HUDEP-2 (cell line): ENCODE measurements at regions not wholly inside any gene's neighbourhood (a gene's known extent, or its start where the extent isn't known, plus 50 kb on each side); places are given as distances from the start of the nearest gene placed in this dataset.
"Not testable (repeated sequence)": the region's sequence is repeated elsewhere in the genome, so short reads cannot be mapped to it uniquely, and the experiment has no call there.

Experiments used
- DNase-seq, 76 experiments: peaks; one replicate each; lab custom pipeline; 2025; ENCODE audit not compliant: unreplicated experiment in 76 of 76; lab: John Stamatoyannopoulos, UW

DNA sequence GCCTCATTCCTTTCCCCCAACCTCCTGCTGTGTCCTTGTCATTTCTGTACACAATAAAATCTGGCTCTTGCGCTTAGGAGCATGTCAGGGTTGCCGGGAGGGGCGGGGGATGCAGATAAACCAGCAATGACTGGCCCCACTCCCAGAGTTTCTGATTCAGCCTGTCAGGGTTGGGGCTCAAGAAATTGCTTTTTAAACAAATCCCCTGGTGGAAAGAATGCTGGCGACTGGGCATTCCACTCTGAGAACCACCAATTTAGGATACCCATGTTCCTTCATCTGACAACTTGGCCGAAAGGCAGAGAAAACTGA, 376.4 kb downstream of the TCERG1L start:
- peak in 1 of 76 experiments; percentile 5 for DNase-seq

DNA sequence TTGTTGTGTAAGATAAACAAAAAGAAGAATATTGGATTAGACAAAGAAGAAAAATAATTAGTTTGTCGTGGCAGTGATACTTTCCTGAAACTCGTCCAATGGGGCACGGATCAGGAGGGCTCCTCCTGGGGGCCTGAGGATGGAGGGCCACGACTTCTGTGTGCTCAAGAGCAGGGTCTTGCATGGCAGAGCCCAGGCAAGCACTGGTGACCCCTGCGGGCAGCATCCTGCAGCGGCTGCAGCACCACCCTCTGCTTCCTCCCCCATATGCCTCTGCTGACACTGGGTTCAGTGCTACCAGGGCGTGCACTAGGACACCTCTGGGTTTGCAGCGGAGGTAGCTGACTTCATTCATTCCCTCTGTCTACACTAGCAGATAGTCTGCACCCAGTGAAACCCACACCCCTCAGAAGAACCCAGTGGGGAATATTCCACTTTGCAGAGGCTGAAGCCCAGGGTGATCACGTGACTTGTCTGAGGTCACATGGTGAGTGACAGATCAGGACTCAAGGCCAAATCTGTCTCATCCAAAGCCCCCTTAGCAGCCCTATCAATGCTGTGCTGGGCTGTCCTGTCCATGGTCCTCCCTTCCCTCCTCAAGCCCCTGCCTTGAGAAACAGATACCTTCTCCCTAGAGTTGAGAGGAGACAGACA, 375.5 kb downstream of the TCERG1L start:
- no peak for DNase-seq

DNA sequence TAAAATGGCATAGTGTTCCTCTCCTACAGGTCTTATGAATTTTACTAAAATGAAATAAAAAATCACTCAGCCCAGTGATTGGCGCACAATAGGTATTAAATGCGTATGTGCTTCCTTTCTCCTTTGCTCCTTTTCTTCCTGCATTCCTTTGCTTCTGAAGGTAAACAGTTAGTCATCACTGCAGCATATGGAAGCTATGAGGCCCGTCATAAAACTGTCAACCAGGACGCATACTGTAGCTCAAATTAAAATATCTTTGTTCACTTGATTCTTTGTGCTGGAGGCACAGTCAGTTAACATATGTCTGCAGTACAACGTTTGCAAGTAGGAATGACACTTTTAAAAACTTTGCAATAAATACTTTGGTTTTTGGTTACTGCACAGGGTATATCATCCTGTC, 374.7 kb downstream of the TCERG1L start:
- no peak for DNase-seq

DNA sequence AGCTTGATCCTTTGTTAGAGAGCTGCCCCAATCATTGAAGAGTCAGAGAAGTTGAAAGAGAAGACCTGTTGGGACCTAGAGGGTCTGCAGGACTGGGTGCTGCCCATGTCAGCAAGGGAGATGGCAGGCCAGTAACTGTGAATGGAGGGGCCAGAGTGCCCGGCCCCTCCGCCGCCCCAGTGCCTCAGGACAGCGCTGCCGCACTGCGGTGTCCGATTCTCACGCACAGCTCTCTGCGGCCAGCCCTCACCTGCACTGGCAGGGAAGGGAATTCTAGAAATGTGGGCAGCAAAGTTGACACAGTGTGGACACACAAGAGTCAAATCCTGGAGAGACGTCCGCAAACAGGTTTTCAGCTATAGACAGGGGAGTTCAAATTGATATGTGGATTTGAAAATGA, 373.5 kb downstream of the TCERG1L start:
- DNase-seq, result no peak

GRCh38 chr10:130938891-130939290, 372.6 kb downstream of the TCERG1L start:
- DNase-seq, result not testable (repeated sequence)

GRCh38 chr10:130941886-130942285, 369.6 kb downstream of the TCERG1L start:
- DNase-seq, result no peak

DNA sequence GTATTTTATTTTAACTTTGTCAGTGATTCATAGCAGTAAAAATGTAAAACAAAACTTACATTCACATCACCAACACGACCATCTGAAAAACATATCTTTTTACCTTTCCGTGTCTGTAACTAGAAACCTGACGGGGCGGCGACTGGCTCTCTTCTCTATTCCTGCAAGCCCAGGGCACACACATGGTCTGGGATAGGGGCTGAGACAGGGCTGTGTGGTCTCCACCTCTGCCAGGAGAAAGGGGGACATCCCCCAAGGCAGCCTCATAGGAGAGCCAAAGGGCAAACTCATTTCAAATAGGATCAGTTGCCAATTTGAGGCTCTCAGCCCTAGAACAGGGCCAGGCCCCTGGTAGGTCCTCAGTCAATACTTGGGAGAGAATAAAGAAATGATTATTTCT, 359.4 kb downstream of the TCERG1L start:
- DNase-seq, result no peak

GRCh38 chr10:130954326-130954905, 357.1 kb downstream of the TCERG1L start:
- DNase-seq, result no peak

DNA sequence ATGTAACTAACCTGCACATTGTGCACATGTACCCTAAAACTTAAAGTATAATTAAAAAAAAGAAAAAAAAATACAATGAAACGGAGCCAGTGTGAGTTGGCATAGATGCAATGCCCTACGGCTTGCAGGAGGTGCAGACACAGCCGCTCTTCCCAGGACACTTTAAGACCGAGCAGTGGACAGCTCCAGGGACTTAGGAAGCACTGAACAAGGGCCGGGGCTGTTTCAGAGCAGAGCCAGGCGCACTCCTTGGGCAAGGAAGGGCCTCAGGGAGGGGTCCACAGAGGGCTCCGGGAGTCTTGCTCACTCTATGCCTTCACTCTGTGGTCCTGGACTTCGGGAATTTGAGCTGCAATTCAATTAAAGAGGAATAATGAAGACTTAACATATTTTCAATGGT, 355.3 kb downstream of the TCERG1L start:
- no peak for DNase-seq

DNA sequence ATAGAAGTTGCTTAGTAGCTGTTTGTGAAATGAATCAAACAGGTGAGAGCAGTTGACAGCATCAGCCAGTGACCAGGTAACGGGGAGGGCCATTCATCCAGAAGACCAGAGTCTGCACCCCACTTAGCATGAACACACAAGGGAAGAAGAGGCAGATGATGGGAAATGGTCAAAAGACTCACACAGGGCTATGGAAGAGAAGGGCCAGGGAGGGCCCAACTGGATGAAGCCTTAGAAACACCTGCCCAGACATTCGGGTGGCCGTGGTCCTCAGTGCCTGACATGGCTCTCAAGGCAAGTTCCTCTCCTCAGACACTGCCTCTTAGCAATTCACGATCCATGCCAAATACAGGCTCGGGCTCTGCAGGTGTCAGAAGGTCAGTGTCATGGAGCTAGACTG, 354.1 kb downstream of the TCERG1L start:
- no peak for DNase-seq

GRCh38 chr10:130958003-130958402, 353.5 kb downstream of the TCERG1L start:
- no peak for DNase-seq

DNA sequence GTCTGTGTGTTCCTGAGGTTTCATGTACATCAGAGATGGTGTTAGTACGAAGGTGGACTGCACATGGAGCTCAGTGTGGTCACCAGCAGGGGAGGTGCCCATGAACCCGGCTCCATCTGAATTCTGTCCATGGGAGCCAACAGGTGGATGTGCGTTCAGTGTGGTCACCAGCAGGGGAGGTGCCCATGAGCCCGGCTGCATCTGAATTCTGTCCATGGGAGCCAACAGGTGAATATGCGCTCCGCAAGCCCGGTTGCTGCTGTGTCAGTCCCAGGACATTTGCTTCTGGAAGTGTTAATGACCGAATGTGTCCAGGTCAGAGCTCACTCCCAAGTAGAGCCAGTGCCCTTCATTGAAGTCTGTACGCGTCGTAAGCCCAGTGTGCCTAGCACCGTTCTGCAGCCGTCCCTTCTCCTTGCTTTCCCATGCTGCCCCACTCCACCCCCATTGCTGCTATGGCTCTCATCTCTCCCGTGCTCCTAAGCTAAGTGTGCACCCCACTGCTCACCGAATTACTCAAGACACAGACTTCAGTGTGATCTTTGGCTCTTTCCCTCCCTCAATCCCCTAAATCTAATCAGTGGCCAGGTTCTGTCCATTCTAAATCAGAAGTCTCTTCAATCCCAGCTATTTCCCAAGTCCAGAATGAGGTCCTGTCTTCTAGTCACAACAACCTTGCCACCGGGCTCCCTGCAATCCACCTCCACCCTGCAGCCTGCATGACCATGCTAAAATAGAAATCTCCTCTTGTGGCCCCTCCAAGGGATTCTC, 352.4 kb downstream of the TCERG1L start:
- DNase-seq, result no peak

- no peak for DNase-seq
These were observed 351.7 kb downstream of the TCERG1L start for GRCh38 chr10:130959752-130960195.

DNA sequence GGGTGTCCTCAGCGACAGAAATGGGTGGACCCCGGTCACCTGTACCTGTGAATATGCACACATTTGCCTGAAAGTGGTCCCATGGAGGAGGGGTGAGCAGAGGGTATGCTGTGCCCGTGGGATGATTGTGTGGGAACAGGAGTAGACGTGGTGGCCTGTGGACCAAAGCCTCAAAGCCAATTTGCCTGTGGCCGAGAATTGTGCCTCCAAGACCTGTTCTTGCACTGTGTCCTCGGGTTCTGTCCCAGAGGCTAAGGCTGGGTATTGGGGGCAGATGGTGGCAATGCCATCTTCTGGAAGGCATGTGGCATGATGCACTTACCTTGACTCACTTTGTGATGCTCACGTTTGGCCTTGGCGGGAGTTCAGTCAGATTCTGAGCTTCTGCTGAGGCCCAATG, 351.0 kb downstream of the TCERG1L start:
- DNase-seq, result no peak

- DNase-seq, result no peak
These were observed 349.8 kb downstream of the TCERG1L start for GRCh38 chr10:130961506-130962239.

GRCh38 chr10:130962240-130963051, 349.1 kb downstream of the TCERG1L start:
- DNase-seq, result no peak

- no peak for DNase-seq
These were observed 348.5 kb downstream of the TCERG1L start for GRCh38 chr10:130963052-130963393.

- no peak for DNase-seq
These were observed 347.6 kb downstream of the TCERG1L start for GRCh38 chr10:130963786-130964522.

DNA sequence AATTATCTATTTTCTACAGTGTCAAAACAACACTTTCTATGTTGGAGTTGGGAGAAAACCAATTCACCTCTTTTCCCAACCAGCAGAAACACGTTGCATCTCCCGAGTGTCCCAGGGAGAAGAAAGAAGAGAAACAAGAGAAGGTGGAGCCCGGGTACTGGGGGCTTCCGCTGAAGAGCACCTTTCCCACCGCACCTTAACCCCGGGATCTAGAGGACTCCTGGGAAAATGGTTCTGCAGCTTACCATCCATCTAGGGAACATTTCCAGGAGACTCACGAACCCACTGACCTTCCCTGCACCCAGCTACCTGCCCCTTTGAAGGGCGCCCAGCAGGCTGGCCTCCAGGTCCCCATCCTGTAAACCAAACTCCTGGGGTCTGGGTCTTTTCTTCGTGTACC, 346.8 kb downstream of the TCERG1L start:
- DNase-seq, result no peak

GRCh38 chr10:130967161-130967560, 344.4 kb downstream of the TCERG1L start:
- DNase-seq, result no peak
